Activated CD8-positive, alpha-beta T cell treated with anti-CD3 and anti-CD28 coated beads for 36 hours (primary cell): ENCODE measurements at regions not wholly inside any gene's neighbourhood (a gene's known extent, or its start where the extent isn't known, plus 50 kb on each side); places are given as distances from the start of the nearest gene placed in this dataset.

Experiments
- ATAC-seq: fragments of 200-7000 bp; cut with Tn5 transposase; one replicate; pipeline ENCODE4 v1.10.0; 2021; ENCODE audit warnings: mild to moderate bottlenecking, moderate library complexity
- CTCF ChIA-PET: fragments of 350-600 bp; sonication (Branson Sonifier 250); formaldehyde crosslinking; loops from one replicate; lab custom pipeline; 2021; ENCODE audit warnings: antibody characterized with exemption; lab: Charles Lee
- POLR2A ChIA-PET: fragments of 350-600 bp; sonication (Branson Sonifier 250); formaldehyde crosslinking; loops from one replicate; lab custom pipeline; 2021; ENCODE audit warnings: antibody characterized with exemption; lab: Charles Lee
- DNase-seq: peaks from one replicate; pipeline ENCODE4 v3.0.0-alpha.2; 2020
- H3K27ac Mint-ChIP-seq: one replicate; pipeline ENCODE4 v1.8.0; 2021; ENCODE audit warnings: mild to moderate bottlenecking, mixed read lengths
- H3K27me3 Mint-ChIP-seq: one replicate; pipeline ENCODE4 v1.8.0; 2021; ENCODE audit warnings: mixed read lengths
- H3K36me3 Mint-ChIP-seq: one replicate; pipeline ENCODE4 v1.8.0; 2021; ENCODE audit warnings: low read depth, mixed read lengths
- H3K4me1 Mint-ChIP-seq: one replicate; pipeline ENCODE4 v1.8.0; 2021; ENCODE audit warnings: low read depth, mixed read lengths
- H3K4me3 Mint-ChIP-seq: one replicate; pipeline ENCODE4 v1.8.0; 2021; ENCODE audit warnings: mild to moderate bottlenecking, moderate library complexity, mixed read lengths
- H3K9me3 Mint-ChIP-seq: one replicate; pipeline ENCODE4 v1.8.0; 2021; ENCODE audit warnings: mixed read lengths
- CTCF ChIP-seq: fragments of 200-600 bp; IDR thresholded peaks from one replicate; pipeline ENCODE4 v1.8.0; 2022; ENCODE audit warnings: antibody characterized with exemption, mild to moderate bottlenecking
- intact Hi-C: fragments of 100-400 bp; cut with micrococcal nuclease; formaldehyde crosslinking; loops from one replicate; pipeline ENCODE4 v1.10.0; 2022

- no peaks in the 10 kb centered on the region for H3K9me3 Mint-ChIP-seq
- no peaks in the 10 kb centered on the region for H3K27me3 Mint-ChIP-seq
- no peak overlapping the region for H3K4me3 Mint-ChIP-seq
- no peaks in the 10 kb centered on the region for H3K36me3 Mint-ChIP-seq
- no peak for ATAC-seq
- TF ChIP-seq CTCF, result no peak
- intact Hi-C loops, result no loop called here
- ChIA-PET CTCF (no interaction called here), POLR2A (no interaction called here)
- no peak for DNase-seq
- no peak overlapping the region for H3K27ac Mint-ChIP-seq
- H3K4me1 Mint-ChIP-seq, result no peaks in the 10 kb centered on the region
These were observed 148.1 kb downstream of the SLC4A3 start for GRCh38 chr2:219775506-219775905.

- H3K36me3 Mint-ChIP-seq, result no peaks in the 10 kb centered on the region
- H3K9me3 Mint-ChIP-seq, result no peaks in the 10 kb centered on the region
- H3K4me3 Mint-ChIP-seq, result no peak overlapping the region
- H3K27me3 Mint-ChIP-seq, result no peaks in the 10 kb centered on the region
- no peaks in the 10 kb centered on the region for H3K4me1 Mint-ChIP-seq
- ATAC-seq (no peak), DNase-seq (no peak)
- H3K27ac Mint-ChIP-seq, result no peak overlapping the region
- TF ChIP-seq CTCF, result no peak
- ChIA-PET CTCF (no interaction called here), POLR2A (no interaction called here)
- intact Hi-C loops, result no loop called here
These were observed 150.0 kb downstream of the SLC4A3 start for GRCh38 chr2:219777388-219777787.

- intact Hi-C loops, result no loop called here
- TF ChIP-seq CTCF, result no peak
- ATAC-seq (no peak), DNase-seq (no peak)
- H3K27ac Mint-ChIP-seq, result no peak overlapping the region
- no peak overlapping the region for H3K4me3 Mint-ChIP-seq
- CTCF ChIA-PET, result no interaction called here
- H3K36me3 Mint-ChIP-seq, result no peaks in the 10 kb centered on the region
- H3K27me3 Mint-ChIP-seq, result no peaks in the 10 kb centered on the region
- no peaks in the 10 kb centered on the region for H3K4me1 Mint-ChIP-seq
- H3K9me3 Mint-ChIP-seq, result no peaks in the 10 kb centered on the region
- POLR2A ChIA-PET, result no interaction called here
These were observed 150.8 kb downstream of the SLC4A3 start for GRCh38 chr2:219778189-219778588.

- Mint-ChIP-seq H3K4me3 (no peak overlapping the region), H3K9me3 (no peaks in the 10 kb centered on the region), H3K4me1 (no peaks in the 10 kb centered on the region), H3K27ac (no peak overlapping the region), H3K36me3 (no peaks in the 10 kb centered on the region), H3K27me3 (no peaks in the 10 kb centered on the region)
- ATAC-seq (no peak), DNase-seq (no peak)
- POLR2A ChIA-PET, result no interaction called here
- intact Hi-C loops, result no loop called here
- no peak for TF ChIP-seq CTCF
- CTCF ChIA-PET, result no interaction called here
These were observed 155.4 kb downstream of the SLC4A3 start for GRCh38 chr2:219782737-219783348.

- ChIA-PET CTCF (no interaction called here), POLR2A (no interaction called here)
- ATAC-seq (no peak), DNase-seq (no peak)
- H3K9me3 Mint-ChIP-seq, result no peaks in the 10 kb centered on the region
- no peaks in the 10 kb centered on the region for H3K36me3 Mint-ChIP-seq
- H3K27ac Mint-ChIP-seq, result no peak overlapping the region
- no peak for TF ChIP-seq CTCF
- H3K4me1 Mint-ChIP-seq, result no peaks in the 10 kb centered on the region
- intact Hi-C loops, result no loop called here
- no peak overlapping the region for H3K4me3 Mint-ChIP-seq
- no peaks in the 10 kb centered on the region for H3K27me3 Mint-ChIP-seq
These were observed 156.0 kb downstream of the SLC4A3 start for GRCh38 chr2:219783359-219783975.
